Activated T-cell treated with anti-CD3 and anti-CD28 coated beads for 48 hours (primary cell): ENCODE measurements at regions not wholly inside any gene's neighbourhood (a gene's known extent, or its start where the extent isn't known, plus 50 kb on each side); places are given as distances from the start of the nearest gene placed in this dataset.

Experiments used
- DNase-seq: peaks from one replicate; pipeline ENCODE4 v3.0.0-alpha.2; 2020; ENCODE audit warnings: low read depth

DNA sequence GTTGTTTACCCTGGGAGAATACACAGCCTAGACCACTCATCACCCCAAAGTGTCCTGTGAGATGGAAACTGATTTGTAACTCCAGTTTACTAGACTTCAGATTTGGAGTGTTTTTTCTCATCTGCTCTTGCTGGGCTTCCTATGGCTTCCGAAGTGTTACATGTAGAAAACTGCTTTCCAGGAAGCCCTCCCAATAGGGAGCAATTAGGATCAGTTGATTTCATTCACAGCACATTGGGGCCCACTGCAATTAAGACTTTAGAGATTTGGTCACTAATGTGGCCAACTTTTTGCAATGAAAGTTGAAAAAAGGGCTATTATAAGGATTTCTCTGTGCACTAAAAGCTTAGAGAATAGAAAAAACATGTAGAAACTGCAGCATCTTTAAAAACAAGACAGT is 656.6 kb upstream of the CHAC2 start:
- no peak for DNase-seq

DNA sequence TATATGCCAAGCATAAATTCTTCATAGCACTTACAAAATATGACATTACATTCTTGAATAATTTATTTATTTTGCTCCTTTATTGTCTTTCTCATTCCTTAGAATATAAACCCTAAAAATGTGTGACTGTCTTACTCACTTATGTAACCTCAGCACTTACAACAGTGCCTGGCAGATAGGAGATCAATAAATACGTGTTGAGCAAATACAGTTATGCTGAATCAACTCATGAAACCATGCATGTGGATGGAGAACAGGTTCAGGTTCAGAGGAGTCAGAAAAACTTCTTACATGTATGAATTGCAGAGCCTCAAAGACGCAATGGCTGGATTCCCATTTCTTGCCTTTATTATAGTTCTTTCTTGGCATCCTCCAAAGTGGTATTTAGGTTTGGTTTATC is 659.4 kb upstream of the CHAC2 start:
- no peak for DNase-seq

DNA sequence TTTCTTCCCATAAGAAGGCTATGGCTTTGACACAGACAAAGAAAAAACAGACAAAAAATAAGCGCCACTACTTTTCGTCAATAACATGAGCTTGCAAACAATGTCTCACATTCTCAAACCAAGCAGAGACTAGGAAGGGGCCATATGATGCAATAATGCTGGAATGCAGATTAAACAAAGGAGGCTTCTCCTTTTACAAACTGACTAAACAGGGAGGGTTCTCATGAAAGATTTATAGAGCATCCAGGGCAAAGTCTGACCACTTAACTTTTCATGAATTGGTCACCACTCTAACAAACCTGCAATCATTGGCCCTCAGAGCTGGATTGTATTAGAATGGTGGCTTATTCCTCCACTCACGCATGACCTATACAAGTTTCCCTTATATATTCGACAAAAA is 663.3 kb upstream of the CHAC2 start:
- DNase-seq, result no peak

DNA sequence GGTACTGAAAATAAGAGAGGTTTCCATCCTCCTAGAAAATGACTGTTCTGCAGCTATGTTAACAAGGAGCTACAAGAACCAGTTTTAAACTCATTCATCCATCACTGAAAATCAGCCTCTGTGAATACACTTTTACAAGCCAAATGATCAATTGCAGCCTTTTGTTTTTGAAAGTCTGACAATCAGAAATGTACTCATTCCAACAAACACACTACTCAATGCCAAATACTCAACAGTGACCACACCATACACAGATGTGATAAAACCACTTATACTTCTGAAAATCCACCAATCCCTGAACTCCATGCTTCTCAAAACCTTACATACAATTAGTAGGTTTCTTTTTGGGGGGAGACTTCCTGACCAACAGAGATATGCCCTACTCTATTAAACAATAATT is 663.9 kb upstream of the CHAC2 start:
- DNase-seq, result no peak

DNA sequence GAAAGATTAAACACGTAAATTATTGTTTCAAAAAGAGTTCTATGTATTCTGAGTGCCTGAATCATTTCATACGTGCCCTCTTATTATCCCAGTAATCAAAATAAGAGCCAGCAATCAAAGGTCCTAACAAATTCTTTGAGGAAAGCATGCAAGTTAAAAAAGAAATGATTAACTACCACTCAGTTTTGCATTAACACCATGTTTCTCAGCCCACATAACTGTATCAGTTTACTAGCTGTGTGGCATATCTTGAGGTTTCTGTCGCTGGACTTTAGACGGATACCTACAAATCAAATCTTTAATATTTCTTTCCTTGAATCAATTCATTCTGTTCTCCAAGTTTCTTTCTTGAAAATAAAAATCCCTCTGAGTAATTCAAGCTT is 668.9 kb upstream of the CHAC2 start:
- no peak for DNase-seq

DNA sequence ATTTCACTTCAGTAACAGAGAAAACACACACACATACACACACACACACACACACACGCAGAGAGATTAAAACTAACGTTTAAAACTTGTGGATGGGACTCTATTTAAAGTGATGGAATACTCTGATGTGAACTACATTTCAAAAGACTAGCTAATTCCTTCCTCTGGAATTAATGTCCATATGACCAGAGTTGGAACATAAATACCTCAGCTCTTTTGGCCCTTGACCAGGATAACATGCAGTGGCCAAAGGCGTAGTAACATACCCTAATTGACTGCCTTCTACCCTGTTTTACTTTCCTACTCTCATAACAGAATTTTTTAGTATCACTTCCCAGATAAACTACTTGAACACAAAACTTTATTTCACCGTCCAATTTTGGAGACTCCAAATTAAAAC is 671.3 kb upstream of the CHAC2 start:
- no peak for DNase-seq

DNA sequence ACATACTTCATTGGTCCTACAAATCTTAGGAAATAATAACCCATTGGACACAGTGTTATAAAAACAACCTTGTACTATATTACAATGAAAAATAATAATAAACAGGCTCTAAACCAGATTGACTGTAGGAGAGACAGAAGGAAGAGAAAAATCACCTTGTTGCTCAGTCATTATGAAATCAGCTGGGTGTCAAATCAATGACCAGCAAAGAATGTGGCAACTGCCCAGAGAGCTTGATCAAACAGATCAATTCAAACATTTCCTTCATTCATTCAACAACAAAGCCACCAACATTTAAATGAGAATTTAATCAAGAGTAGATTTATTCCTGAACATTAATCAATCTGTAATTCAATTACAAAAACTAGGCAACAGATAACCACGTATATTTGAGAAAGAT is 671.9 kb upstream of the CHAC2 start:
- no peak for DNase-seq

DNA sequence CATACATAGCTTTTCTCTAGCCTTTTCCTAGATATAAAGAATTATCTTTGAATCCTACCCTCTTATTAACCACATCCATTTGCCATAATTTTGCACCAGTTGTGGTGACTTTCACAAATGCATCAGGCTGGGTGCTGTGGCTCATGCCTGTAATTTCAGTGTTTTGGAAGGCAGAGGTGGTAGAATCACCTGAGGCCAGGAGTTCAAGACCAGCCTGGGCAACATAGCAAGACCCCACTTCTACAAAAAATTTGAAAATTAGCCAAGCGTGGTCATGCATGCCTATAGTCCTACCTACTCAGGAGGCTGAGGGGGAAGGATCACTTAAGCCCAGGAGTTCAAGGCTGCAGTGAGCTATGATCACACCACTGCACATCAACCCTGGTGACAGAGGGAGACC is 672.4 kb upstream of the CHAC2 start:
- DNase-seq, result no peak

DNA sequence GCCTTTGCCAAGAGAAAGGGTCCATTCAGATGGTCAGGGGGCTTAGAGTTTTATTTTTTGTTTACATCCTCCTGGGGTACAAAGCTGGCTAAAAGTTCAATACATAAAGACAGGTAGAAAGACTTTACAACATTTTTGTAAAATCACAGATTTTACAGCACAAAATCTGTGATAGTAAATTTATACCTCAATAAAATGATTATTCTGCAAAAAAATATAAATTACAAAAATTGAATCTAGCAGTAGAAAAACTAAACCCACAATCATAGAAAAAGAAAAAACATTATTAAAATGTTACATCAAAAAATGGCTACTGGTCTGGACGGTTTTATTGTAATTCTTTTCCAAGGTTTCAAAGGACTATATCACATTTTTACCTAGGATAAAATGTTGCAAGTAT is 674.2 kb upstream of the CHAC2 start:
- DNase-seq, result no peak

DNA sequence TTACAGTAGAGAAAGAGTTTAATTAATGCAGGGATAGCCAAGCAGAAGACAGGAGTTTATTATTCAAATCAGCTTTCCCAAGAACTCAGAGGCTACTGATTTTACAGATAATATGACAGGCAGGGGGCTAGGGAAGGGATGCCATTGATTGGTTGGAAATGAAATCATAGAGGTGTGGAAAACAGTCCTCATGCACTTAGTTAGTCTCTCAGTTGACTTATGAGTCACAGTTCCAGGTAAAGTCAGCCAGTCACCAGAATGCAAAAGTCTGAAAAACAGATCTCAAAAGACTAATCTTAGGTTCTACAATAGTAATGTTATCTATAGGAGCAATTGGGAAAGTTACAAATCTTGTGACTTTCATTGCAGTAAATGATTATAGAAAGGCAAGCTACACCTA is 676.4 kb upstream of the CHAC2 start:
- DNase-seq, result no peak

DNA sequence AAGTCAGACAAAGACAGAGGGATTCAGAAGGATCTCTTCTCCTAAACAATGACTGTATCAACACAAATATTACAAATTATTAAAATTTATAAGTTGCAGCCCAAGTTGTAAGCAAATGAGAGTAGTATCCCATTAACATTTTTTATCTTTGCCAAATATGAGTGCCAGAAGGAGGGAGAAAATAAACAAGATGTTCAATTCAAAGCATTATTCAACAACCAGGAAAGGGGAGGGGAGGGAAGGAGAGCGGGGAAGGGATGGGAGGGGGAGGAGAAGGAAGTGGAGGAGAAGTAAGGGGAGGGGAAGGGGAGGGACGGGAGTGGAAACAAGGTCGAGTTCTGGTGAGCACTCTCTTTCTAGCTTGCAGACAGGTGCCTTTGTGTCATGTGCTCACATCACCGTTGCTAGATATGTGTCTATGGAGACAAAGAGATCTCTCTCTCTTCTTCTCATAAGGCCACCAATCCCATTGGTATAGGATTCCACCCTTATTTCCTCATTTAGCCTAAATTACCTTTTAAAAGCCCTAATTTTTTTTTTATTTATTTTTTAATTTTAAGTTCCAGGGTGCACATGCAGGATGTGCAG is 679.6 kb upstream of the CHAC2 start:
- DNase-seq, result no peak

DNA sequence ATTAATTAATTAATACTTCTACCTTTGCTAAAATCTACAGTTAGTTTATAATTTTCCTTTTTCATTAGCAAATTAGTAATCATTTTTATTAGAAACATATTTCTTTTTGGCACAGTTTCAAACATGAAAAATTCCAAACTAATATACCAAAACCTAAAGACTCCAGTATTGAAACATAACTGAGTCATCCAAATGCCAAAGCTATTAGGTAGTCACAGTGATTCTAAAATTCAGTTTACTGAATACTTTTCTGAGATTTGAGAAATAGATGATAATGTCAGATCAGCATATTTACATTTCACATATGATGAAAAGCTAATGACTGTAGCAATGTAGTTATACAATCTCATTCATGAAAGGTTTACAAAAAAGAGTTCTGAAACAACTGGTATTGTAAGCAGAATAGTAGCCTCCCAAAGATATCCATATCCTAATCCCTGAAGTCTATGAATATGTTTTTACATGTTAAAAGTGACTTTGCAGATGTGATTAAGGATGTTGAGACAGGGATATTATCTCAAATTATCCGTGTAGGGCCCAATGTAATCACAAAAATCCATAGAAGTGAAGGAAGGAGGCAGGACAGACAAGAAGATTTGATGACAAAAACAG is 680.2 kb upstream of the CHAC2 start:
- no peak for DNase-seq

DNA sequence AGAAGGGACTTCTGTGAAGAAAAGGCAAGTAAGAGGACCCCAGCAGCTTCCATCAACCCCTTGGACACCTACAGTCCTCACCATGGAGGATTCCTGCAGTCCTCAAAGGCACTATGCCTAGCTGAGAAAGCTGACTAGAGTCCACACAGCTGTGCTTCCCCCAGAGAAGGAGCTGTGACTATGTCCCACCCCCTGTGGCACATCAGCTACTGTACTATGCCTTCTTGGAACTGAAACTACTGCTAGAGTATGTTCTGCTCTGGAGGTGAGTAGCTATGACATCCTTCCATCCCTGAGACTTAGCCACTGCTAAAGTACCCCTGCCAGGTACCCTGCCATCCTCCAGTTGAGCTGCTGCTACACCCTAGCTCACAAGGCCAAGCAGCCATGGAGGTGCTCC is 690.2 kb upstream of the CHAC2 start:
- no peak for DNase-seq

DNA sequence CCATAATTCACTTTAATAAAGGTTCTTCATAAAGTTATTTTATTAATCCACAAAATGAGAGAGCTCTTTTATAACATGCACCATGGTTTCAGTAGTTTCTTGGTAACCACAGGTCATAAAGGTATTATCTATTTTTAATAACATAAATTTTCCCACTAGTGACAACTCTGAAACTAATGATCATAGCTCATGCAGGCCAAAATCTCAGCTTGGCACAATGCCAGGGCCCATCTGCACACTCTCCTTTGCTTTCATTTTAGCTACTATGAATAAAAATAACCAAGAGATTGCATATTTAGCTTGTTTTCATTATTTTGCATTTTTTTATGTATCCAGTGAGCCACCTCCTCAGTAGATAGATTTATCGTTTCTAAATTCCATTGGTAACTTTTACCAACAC is 691.8 kb upstream of the CHAC2 start:
- DNase-seq, result no peak

DNA sequence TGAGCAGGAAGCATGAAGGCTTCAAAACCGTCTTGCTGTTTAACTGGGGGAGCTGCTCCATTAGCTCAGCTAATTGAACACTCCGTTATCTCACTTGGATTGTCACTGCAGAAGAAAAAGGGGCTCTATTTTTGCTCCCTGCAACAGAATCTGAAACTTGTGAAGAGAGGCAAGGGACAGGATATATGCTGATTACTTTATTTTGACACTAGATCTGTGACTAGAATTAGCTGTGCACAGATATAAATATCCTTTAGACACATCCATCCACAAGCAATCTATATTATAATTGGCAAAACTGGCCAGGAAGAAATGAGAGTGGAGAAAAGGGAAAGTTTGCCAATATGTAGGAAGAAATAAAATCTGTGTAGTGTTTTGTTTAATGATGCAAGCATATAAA is 700.1 kb upstream of the CHAC2 start:
- DNase-seq, result no peak

DNA sequence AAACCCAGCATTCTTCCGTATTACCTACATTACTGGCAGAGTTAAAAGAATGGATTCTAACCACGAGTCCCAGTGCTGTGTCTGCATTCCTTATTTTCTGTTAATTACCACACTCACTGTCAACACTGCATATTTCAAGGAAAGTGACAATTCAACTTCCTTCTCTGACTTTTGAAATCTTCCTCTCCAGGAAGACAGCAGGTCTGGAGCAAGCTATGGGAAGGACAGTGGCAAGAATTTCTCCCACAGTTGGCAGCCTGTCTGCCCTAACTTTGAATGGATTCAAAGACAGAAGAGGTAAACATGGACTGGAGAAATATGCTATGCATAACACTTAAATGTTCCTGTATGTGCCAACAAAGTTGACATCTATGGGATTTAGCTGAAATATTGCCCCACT is 700.5 kb upstream of the CHAC2 start:
- no peak for DNase-seq

DNA sequence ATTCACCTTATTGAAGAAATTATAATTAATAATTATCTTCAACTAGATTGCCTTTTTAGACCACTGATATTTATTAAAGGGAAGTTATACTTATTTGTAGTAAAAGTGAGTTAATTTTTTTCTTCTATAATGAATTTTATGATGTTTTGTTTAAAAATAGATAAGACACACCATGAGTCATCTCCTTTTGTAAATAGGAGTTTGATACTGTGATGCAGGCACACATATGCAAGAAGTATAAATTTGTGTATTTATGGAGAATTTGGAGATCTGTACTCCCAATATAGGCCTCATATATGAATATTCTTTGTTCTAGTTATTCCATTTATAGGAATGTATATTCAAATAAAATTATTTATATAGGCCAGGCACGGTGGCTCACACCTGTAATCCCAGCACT is 703.5 kb upstream of the CHAC2 start:
- no peak for DNase-seq

DNA sequence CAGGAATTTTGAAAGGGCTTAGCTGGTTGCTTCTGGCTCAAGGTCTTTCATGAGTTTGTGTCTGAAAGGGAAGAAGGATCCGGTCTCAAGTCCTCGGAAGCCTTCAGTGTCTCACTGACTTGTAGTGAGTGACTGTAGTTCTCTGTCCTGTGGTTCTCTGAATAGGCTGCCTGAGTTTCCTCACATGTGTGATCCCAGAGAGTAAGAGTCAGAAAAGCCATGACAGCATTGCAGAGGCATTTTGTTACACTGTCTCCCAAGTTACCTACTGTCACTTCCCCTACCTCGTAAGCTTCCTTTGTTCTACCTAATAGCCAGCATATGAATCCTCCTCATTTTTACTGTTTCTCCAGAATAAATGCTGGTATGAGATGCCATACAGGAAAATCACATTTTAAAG is 709.1 kb upstream of the CHAC2 start:
- DNase-seq, result no peak

DNA sequence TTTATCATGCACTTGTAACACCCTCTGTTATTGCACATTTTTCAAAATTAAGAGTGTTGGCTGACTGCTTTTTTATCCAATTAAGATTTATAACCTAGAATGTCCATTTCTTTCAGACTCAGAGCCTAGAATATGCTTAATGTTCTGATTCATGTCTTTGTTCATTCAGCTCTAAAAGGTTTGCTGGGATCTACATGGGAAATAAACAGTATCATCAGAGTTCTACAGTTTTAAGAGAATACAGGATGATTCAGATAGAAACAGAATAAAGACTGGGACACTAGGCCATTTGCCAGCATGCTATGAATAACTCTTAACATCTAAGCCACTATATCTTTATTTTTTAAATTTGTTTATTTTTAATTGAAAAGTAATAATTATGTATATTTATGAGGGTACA is 713.7 kb upstream of the CHAC2 start:
- no peak for DNase-seq

DNA sequence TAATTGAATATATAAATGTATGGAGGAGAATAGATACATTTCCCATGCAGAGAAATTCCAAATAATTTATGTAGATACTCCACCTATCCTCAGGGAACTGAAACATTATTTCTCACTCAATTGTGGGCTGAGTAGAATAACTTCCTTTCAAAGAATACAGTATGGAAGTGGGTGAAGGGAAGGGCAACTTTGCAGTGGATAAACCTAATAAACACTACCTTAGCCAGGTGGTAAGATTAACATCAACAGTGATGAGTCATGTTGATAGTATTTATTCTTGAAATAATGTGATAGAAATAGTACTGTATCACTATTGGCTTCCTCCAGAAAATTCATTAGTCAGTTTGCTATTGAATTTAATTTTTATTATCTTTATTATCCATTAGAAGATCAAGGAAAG is 716.4 kb upstream of the CHAC2 start:
- no peak for DNase-seq

DNA sequence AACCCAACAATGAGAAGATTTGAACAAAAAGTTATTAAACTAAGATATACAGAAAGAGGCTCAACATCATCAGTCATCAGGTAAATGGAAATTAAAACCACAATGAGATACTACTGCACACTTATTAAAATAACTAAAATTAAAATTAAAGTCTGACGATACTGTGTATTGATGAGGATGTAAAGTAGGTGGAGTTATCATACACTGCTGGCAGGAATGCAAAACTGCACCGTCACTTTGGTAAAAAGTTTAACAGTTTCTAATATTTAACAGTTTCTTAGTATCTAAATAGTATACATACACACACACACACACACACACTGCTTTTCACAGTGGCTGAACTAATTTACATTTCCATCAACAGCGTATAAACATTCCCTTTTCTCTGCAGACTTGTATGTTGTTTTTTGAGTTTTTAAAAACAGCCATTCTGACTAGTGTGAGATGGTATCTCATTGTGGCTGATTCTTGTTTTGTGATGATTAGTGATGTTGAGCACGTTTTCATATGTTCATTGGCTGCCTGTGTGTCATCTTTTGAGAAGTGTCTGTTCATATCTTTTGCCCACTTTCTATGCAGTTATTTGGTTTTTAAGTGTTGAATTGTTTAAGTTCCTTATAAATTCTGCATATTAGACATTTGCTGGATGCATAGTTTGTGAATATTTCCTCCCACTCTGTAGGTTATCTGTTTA is 726.9 kb upstream of the CHAC2 start:
- no peak for DNase-seq

DNA sequence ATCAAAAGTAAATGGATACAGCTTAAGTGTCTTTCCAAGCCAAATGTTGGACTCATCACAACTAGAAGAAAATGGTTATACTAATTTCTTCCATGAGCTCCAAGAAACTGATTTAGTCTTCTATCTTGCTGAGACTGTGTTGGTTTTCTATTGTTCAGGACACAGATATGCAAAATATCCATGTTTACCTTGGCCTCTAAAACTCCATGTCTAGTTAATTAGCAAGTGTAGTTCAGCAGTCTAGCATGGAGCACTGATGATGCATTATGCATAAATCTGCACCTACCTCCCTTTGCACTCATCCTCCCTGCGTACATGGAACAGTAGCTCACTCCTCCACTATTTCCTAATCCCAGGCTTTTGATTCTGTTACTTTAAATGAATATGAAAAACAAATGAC is 731.4 kb upstream of the CHAC2 start:
- DNase-seq, result no peak

DNA sequence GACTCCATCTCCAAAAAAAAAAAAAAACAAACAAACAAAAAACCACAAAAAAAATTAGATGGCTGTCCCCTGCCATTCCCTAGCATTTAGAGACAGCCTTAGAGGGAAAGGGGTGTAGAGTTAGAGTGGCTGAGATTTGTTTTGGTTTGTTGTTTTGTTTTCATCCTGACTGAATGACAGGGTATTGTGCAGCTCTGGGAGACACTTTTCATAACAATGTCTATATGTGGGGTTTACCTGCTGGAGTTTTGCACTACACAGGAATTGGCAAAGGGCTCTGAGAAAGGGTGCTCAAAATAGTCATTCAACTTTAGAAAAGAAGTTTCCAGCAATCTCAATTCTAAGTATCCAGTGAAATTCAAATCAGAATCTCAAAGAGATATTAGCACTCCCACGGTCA is 732.5 kb upstream of the CHAC2 start:
- no peak for DNase-seq

DNA sequence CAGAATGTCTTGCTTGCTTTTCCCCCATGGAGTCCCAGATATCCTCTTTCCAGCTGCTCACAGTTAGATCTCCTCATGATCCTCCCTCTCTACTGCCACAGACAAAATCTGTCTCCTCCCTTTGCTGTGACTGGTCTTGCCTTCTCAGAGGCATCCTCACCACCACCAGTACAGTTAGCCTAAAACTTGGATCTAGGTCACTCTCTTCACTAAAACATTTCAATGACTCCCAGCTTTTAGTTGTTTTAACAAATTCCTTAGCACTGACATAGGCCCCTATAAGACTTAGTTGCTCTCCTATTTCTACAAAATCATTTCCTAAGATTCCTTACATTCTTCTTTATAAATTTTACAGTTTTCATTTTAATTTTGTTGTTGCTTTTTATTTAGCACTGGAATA is 734.2 kb upstream of the CHAC2 start:
- no peak for DNase-seq
